ENCODE measurements at regions not wholly inside any gene's neighbourhood (a gene's known extent, or its start where the extent isn't known, plus 50 kb on each side); places are given as distances from the start of the nearest gene placed in this dataset.

GRCh38 chr6:14453712-14454472 lies 336.3 kb downstream of the CD83 start:
- no peaks in the 10 kb centered on the region for H3K9me3 Mint-ChIP-seq
- peak overlapping the region; percentile 36 for H3K4me3 Mint-ChIP-seq
- POLR2A ChIA-PET = interaction anchor here (1.0 to 1.6 kb wide), 4 partner anchors 177 to 278 kb away, joined by 3 read pairs; no protein-coding TSS in a partner anchor
- H3K27me3 Mint-ChIP-seq = no peaks in the 10 kb centered on the region
- DNase-seq (no peak), ATAC-seq (ENCODE audit: low read depth) (no peak)
- peak overlapping the region; percentile 81 for H3K27ac Mint-ChIP-seq
- H3K36me3 Mint-ChIP-seq = peaks cover 1% of the 10 kb centered on the region
- H3K4me1 Mint-ChIP-seq = peaks cover 59% of the 10 kb centered on the region

GRCh38 chr6:14454473-14454775 lies 336.9 kb downstream of the CD83 start:
- Mint-ChIP-seq H3K4me1 (peaks cover 54% of the 10 kb centered on the region), H3K27ac (peak overlapping the region; percentile 80), H3K36me3 (peaks cover 1% of the 10 kb centered on the region), H3K4me3 (peak overlapping the region; percentile 32), H3K27me3 (no peaks in the 10 kb centered on the region), H3K9me3 (no peaks in the 10 kb centered on the region)
- DNase-seq (no peak), ATAC-seq (ENCODE audit: low read depth) (peak; percentile 35)
- POLR2A ChIA-PET = interaction anchor here (1.0 to 1.6 kb wide), 3 partner anchors 178 to 277 kb away, joined by 3 read pairs; no protein-coding TSS in a partner anchor

GRCh38 chr6:14455427-14455826 lies 337.9 kb downstream of the CD83 start:
- no peaks in the 10 kb centered on the region for H3K27me3 Mint-ChIP-seq
- DNase-seq (no peak), ATAC-seq (ENCODE audit: low read depth) (no peak)
- H3K36me3 Mint-ChIP-seq = no peaks in the 10 kb centered on the region
- H3K4me1 Mint-ChIP-seq = peaks cover 46% of the 10 kb centered on the region
- no peaks in the 10 kb centered on the region for H3K9me3 Mint-ChIP-seq
- no peak overlapping the region for H3K4me3 Mint-ChIP-seq
- POLR2A ChIA-PET = interaction anchor here (1.6 kb wide), 1 partner anchor 276 kb away, joined by 3 read pairs; no protein-coding TSS in a partner anchor
- peak overlapping the region; percentile 80 for H3K27ac Mint-ChIP-seq

GRCh38 chr6:14455876-14456648 lies 338.5 kb downstream of the CD83 start:
- no peaks in the 10 kb centered on the region for H3K27me3 Mint-ChIP-seq
- H3K4me3 Mint-ChIP-seq = no peak overlapping the region
- no peak overlapping the region for H3K27ac Mint-ChIP-seq
- no peak for DNase-seq
- POLR2A ChIA-PET = no interaction called here
- ATAC-seq (ENCODE audit: low read depth) = no peak
- H3K4me1 Mint-ChIP-seq = peaks cover 41% of the 10 kb centered on the region
- H3K9me3 Mint-ChIP-seq = no peaks in the 10 kb centered on the region
- H3K36me3 Mint-ChIP-seq = no peaks in the 10 kb centered on the region

- DNase-seq (no peak), ATAC-seq (ENCODE audit: low read depth) (no peak)
- Mint-ChIP-seq H3K9me3 (no peaks in the 10 kb centered on the region), H3K27me3 (no peaks in the 10 kb centered on the region), H3K4me3 (no peak overlapping the region), H3K27ac (no peak overlapping the region), H3K36me3 (no peaks in the 10 kb centered on the region), H3K4me1 (peaks cover 35% of the 10 kb centered on the region)
- POLR2A ChIA-PET = no interaction called here
These were observed 339.4 kb downstream of the CD83 start for GRCh38 chr6:14456941-14457340.

- H3K4me1 Mint-ChIP-seq = peaks cover 19% of the 10 kb centered on the region
- ATAC-seq (ENCODE audit: low read depth) = no peak
These were observed 341.2 kb downstream of the CD83 start for GRCh38 chr6:14458669-14459266.

GRCh38 chr6:14459315-14459714 lies 341.7 kb downstream of the CD83 start:
- DNase-seq (no peak), ATAC-seq (ENCODE audit: low read depth) (no peak)
- H3K27ac Mint-ChIP-seq = no peak overlapping the region
- no peak overlapping the region for H3K4me3 Mint-ChIP-seq
- H3K9me3 Mint-ChIP-seq = peaks cover 4% of the 10 kb centered on the region
- H3K36me3 Mint-ChIP-seq = no peaks in the 10 kb centered on the region
- H3K27me3 Mint-ChIP-seq = no peaks in the 10 kb centered on the region
- peaks cover 15% of the 10 kb centered on the region for H3K4me1 Mint-ChIP-seq
- POLR2A ChIA-PET = no interaction called here

More at GRCh38 chr6:14458669-14459266, 341.2 kb downstream of the CD83 start:
- Mint-ChIP-seq H3K36me3 (no peaks in the 10 kb centered on the region), H3K4me3 (no peak overlapping the region), H3K27me3 (no peaks in the 10 kb centered on the region), H3K27ac (no peak overlapping the region), H3K9me3 (peaks cover 4% of the 10 kb centered on the region)
- DNase-seq = no peak
- POLR2A ChIA-PET = no interaction called here

- no peak overlapping the region for H3K27ac Mint-ChIP-seq
- no peak for DNase-seq
- POLR2A ChIA-PET = no interaction called here
- ATAC-seq (ENCODE audit: low read depth) = no peak
- H3K36me3 Mint-ChIP-seq = peaks cover 2% of the 10 kb centered on the region
- peaks cover 8% of the 10 kb centered on the region for H3K9me3 Mint-ChIP-seq
- peaks cover 4% of the 10 kb centered on the region for H3K4me1 Mint-ChIP-seq
- H3K4me3 Mint-ChIP-seq = no peak overlapping the region
- H3K27me3 Mint-ChIP-seq = no peaks in the 10 kb centered on the region
These were observed 343.0 kb downstream of the CD83 start for GRCh38 chr6:14460556-14460955.

GRCh38 chr6:14462135-14462534 lies 344.6 kb downstream of the CD83 start:
- Mint-ChIP-seq H3K27me3 (no peaks in the 10 kb centered on the region), H3K36me3 (peaks cover 5% of the 10 kb centered on the region), H3K4me3 (no peak overlapping the region), H3K27ac (no peak overlapping the region), H3K9me3 (peaks cover 11% of the 10 kb centered on the region), H3K4me1 (peaks cover 2% of the 10 kb centered on the region)
- DNase-seq (no peak), ATAC-seq (ENCODE audit: low read depth) (no peak)
- POLR2A ChIA-PET = no interaction called here

GRCh38 chr6:14462566-14462965 lies 345.0 kb downstream of the CD83 start:
- Mint-ChIP-seq H3K27ac (no peak overlapping the region), H3K36me3 (peaks cover 5% of the 10 kb centered on the region), H3K27me3 (no peaks in the 10 kb centered on the region), H3K9me3 (peaks cover 13% of the 10 kb centered on the region), H3K4me3 (no peak overlapping the region), H3K4me1 (peaks cover 2% of the 10 kb centered on the region)
- DNase-seq (no peak), ATAC-seq (ENCODE audit: low read depth) (no peak)
- POLR2A ChIA-PET = no interaction called here

GRCh38 chr6:14463110-14463509 lies 345.5 kb downstream of the CD83 start:
- no peak for DNase-seq
- H3K27ac Mint-ChIP-seq = no peak overlapping the region
- peaks cover 15% of the 10 kb centered on the region for H3K9me3 Mint-ChIP-seq
- H3K4me3 Mint-ChIP-seq = no peak overlapping the region
- POLR2A ChIA-PET = no interaction called here
- H3K36me3 Mint-ChIP-seq = peaks cover 5% of the 10 kb centered on the region
- H3K4me1 Mint-ChIP-seq = peaks cover 6% of the 10 kb centered on the region
- no peaks in the 10 kb centered on the region for H3K27me3 Mint-ChIP-seq
- no peak for ATAC-seq (ENCODE audit: low read depth)

GRCh38 chr6:14464055-14464454 lies 346.5 kb downstream of the CD83 start:
- POLR2A ChIA-PET = no interaction called here
- H3K27ac Mint-ChIP-seq = no peak overlapping the region
- no peaks in the 10 kb centered on the region for H3K27me3 Mint-ChIP-seq
- peaks cover 5% of the 10 kb centered on the region for H3K36me3 Mint-ChIP-seq
- H3K4me1 Mint-ChIP-seq = peaks cover 6% of the 10 kb centered on the region
- H3K4me3 Mint-ChIP-seq = no peak overlapping the region
- H3K9me3 Mint-ChIP-seq = peaks cover 15% of the 10 kb centered on the region
- no peak for ATAC-seq (ENCODE audit: low read depth)
- no peak for DNase-seq

GRCh38 chr6:14464716-14465115 lies 347.1 kb downstream of the CD83 start:
- no peak overlapping the region for H3K27ac Mint-ChIP-seq
- no peaks in the 10 kb centered on the region for H3K27me3 Mint-ChIP-seq
- peaks cover 8% of the 10 kb centered on the region for H3K4me1 Mint-ChIP-seq
- POLR2A ChIA-PET = no interaction called here
- peaks cover 9% of the 10 kb centered on the region for H3K36me3 Mint-ChIP-seq
- no peak for ATAC-seq (ENCODE audit: low read depth)
- H3K9me3 Mint-ChIP-seq = peaks cover 20% of the 10 kb centered on the region
- no peak for DNase-seq
- no peak overlapping the region for H3K4me3 Mint-ChIP-seq

- Mint-ChIP-seq H3K36me3 (peaks cover 9% of the 10 kb centered on the region), H3K4me3 (no peak overlapping the region), H3K27ac (no peak overlapping the region), H3K27me3 (no peaks in the 10 kb centered on the region), H3K4me1 (peaks cover 6% of the 10 kb centered on the region), H3K9me3 (peaks cover 20% of the 10 kb centered on the region)
- DNase-seq (no peak), ATAC-seq (ENCODE audit: low read depth) (no peak)
- POLR2A ChIA-PET = no interaction called here
These were observed 348.7 kb downstream of the CD83 start for GRCh38 chr6:14466278-14466677.

All from activated naive CD8-positive, alpha-beta T cell treated with anti-CD3 and anti-CD28 coated beads, Interleukin-2, amount 10 ng/mL, durations not matched to agents 7 days and 5 days (primary cell).